ENCODE measurements at regions not wholly inside any gene's neighbourhood (a gene's known extent, or its start where the extent isn't known, plus 50 kb on each side); places are given as distances from the start of the nearest gene placed in this dataset.

DNA sequence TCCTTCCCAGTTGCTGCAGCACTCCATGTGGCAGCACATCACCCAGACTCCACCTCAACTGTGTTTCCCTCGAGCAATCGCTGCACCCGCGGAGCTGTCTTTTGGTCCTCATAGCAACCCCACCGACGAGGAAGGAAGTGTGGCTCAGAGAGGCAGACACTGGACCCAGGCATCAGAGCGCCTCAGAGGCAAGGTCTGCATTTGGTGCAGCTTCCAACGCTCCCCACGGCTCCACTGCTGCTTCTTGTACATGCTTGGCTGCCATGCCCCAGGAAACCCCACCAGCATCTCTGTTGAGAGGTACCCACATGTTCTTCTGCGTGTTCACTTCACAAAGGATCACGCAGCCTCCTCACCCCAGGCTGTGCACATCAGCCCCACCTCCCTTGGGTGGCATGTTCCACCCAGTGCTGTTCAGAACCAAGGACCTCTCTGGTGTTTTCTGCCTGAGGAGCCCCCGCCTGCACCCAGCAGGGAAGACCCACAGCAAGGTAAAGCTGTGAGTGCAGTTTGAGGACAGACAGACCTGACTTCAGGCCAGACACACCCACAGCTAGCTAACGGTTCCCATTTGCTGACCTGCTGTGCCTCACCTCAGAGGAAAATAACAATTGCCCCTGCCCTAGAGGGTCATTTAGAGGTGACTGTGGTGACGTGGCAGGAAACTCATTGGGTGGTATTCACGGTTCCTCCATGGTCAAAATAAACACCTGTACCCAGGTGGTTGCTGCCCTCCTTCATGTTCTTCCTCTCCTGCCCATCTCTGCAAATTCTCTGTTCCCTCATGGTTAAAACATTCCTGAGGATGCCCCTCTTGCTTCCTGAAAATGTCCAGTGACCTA, 326.3 kb upstream of the MYT1L start:
- Histone ChIP-seq H3K56ac (replicated peaks; ENCODE audit: insufficient read length, low read depth, low read length) (no peak overlapping the region), H3K79me2 (ENCODE audit: control insufficient read depth in 1 of 2, insufficient read depth in 2 of 2, low read length in 2 of 2) (no peaks in the 10 kb centered on the region), H2AK5ac (ENCODE audit: low read depth, low read length) (no peak overlapping the region), H3K27me3 (replicated peaks in 1 of 4; ENCODE audit: control insufficient read depth in 3 of 4, extremely low read depth in 1 of 4, insufficient read depth in 3 of 4, low read length in 3 of 4) (no peaks in the 10 kb centered on the region; a peak in 2 of 7 replicates), H4K20me1 (replicated peaks in 1 of 2; ENCODE audit: control insufficient read depth in 1 of 2, insufficient read depth in 2 of 2, low read length in 2 of 2) (no peaks in the 10 kb centered on the region), H3K4me3 (ENCODE audit: extremely low read depth in 1 of 4, insufficient read depth in 2 of 4, low read depth in 3 of 4, low read length in 4 of 4) (no peak overlapping the region), H3K23me2 (ENCODE audit: low read depth, low read length) (no peaks in the 10 kb centered on the region), H3K23ac (ENCODE audit: insufficient read length) (no peak overlapping the region), H3K27ac (ENCODE audit: low read depth, low read length) (no peak overlapping the region), H3K36me3 (ENCODE audit: control insufficient read depth in 2 of 4, insufficient read depth in 4 of 4, low read length in 3 of 4) (no peaks in the 10 kb centered on the region), H3K4me1 (replicated peaks in 1 of 4; ENCODE audit: control insufficient read depth in 3 of 4, insufficient read depth in 4 of 4, low read length in 3 of 4) (no peaks in the 10 kb centered on the region; a peak in 2 of 7 replicates), H3K14ac (ENCODE audit: insufficient read length) (no peak overlapping the region), H2BK15ac (ENCODE audit: low read length) (no peak overlapping the region), H3K9me3 (ENCODE audit: insufficient read depth in 2 of 2, low read depth in 1 of 2, low read length in 1 of 2) (peaks cover 7 to 8% of the 10 kb centered on the region in 2 experiments; a peak in 3 of 4 replicates), H3K79me1 (ENCODE audit: low read depth, low read length) (no peaks in the 10 kb centered on the region), H4K91ac (replicated peaks; ENCODE audit: insufficient read length, low read length) (no peak overlapping the region), H2AFZ (ENCODE audit: low read length) (no peak overlapping the region), H2BK5ac (ENCODE audit: low read depth, low read length) (no peak overlapping the region), H2BK20ac (ENCODE audit: low read length) (no peak overlapping the region), H3K4me2 (ENCODE audit: insufficient read depth in 1 of 2, low read depth in 2 of 2, low read length in 2 of 2) (no peak overlapping the region), H4K5ac (ENCODE audit: insufficient read length, low read depth, low read length) (no peak overlapping the region), H2BK120ac (replicated peaks; ENCODE audit: low read depth, low read length) (no peak overlapping the region), H3K18ac (ENCODE audit: extremely low read depth, low read length) (no peak overlapping the region), H3K4ac (replicated peaks; ENCODE audit: insufficient read length, low read depth, low read length) (peak overlapping the region; percentile 29), H2BK12ac (ENCODE audit: low read depth, low read length) (no peak overlapping the region), H4K8ac (ENCODE audit: extremely low read depth, insufficient read depth, low read length) (no peak overlapping the region; the same call in 1 of the 2 replicates), H3K9ac (replicated peaks in 1 of 4; ENCODE audit: extremely low read depth in 1 of 4, low read depth in 3 of 4, low read length in 3 of 4) (no peak overlapping the region)
- no peak for DNase-seq (ENCODE audit: low read depth in 1 of 2, low spot score in 2 of 2)
- FAIRE-seq: no peak
- POLR2A ChIA-PET (ENCODE audit: partially characterized antibody): no interaction called here
- CTCF ChIA-PET (ENCODE audit: partially characterized antibody): interaction anchor here (0.6 to 1.6 kb wide), 5 partner anchors 12 to 311 kb away, joined by 3 to 5 read pairs (median 3); no protein-coding TSS in a partner anchor
- 92% methylated on average over 15 of the region's 15 CpGs; no CpG with 5 or more reads in 1 of the 2 experiments for WGBS, 2 experiments (ENCODE audit: extremely low coverage in 1 of 2, insufficient coverage in 1 of 2, insufficient read length in 1 of 2, insufficient replicate concordance in 2 of 2, low coverage in 1 of 2, low lambda C conversion rate in 2 of 2, missing lambda C conversion rate in 1 of 2)
- TF ChIP-seq CTBP2 (IDR thresholded peaks at IDR 0.05; ENCODE audit: borderline replicate concordance, insufficient read depth, insufficient read length, low read length): no peak
- no peak for TF ChIP-seq CBX8 (IDR thresholded peaks at IDR 0.05; ENCODE audit: borderline replicate concordance, low read depth, low read length)
- no peak for TF ChIP-seq YY1 (IDR thresholded peaks at IDR 0.05; ENCODE audit: low read depth, low read length)
- TF ChIP-seq ASH2L (IDR thresholded peaks at IDR 0.05; ENCODE audit: low read length): no peak
- TF ChIP-seq CHD1 (IDR thresholded peaks at IDR 0.05; ENCODE audit: low read depth, low read length): no peak
- TF ChIP-seq TAF1 (IDR thresholded peaks at IDR 0.05; ENCODE audit: low read depth, low read length): no peak
- TF ChIP-seq, protein P1, sequence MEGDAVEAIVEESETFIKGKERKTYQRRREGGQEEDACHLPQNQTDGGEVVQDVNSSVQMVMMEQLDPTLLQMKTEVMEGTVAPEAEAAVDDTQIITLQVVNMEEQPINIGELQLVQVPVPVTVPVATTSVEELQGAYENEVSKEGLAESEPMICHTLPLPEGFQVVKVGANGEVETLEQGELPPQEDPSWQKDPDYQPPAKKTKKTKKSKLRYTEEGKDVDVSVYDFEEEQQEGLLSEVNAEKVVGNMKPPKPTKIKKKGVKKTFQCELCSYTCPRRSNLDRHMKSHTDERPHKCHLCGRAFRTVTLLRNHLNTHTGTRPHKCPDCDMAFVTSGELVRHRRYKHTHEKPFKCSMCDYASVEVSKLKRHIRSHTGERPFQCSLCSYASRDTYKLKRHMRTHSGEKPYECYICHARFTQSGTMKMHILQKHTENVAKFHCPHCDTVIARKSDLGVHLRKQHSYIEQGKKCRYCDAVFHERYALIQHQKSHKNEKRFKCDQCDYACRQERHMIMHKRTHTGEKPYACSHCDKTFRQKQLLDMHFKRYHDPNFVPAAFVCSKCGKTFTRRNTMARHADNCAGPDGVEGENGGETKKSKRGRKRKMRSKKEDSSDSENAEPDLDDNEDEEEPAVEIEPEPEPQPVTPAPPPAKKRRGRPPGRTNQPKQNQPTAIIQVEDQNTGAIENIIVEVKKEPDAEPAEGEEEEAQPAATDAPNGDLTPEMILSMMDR (IDR thresholded peaks at IDR 0.05; ENCODE audit: control extremely low read depth in 1 of 3, insufficient read depth in 1 of 3, low read depth in 1 of 3, low read length in 3 of 3): no peak
- TF ChIP-seq SP1 (IDR thresholded peaks at IDR 0.05; ENCODE audit: low read depth, low read length): no peak

All from H1 (cell line).